Gastrocnemius medialis (tissue), 4 donors: ENCODE measurements at regions not wholly inside any gene's neighbourhood (a gene's known extent, or its start where the extent isn't known, plus 50 kb on each side); places are given as distances from the start of the nearest gene placed in this dataset.

ENCODE experiments used
- POLR2A ChIP-seq, 2 donors: fragments of 450-650 bp; IDR thresholded peaks; one replicate each; pipeline ENCODE4 v1.6.1; 2017; ENCODE audit warnings: antibody characterized with exemption in 2 of 2, mild to moderate bottlenecking in 2 of 2, moderate library complexity in 2 of 2
- TF ChIP-seq, protein P1 (sequence below), 5 experiments: fragments of 450-650 bp in 3 of 5; fragments of 200-600 bp in 2 of 5; sonication (generic) in 2 of 5; IDR thresholded peaks in 4 of 5; conservative IDR thresholded peaks in 1 of 5; 1 replicate in 4 of 5; 2 replicates in 1 of 5; pipeline ENCODE4 v1.5.1; 2016 to 2019; ENCODE audit warnings: antibody characterized with exemption in 5 of 5, mild to moderate bottlenecking in 3 of 5, moderate library complexity in 3 of 5

DNA sequence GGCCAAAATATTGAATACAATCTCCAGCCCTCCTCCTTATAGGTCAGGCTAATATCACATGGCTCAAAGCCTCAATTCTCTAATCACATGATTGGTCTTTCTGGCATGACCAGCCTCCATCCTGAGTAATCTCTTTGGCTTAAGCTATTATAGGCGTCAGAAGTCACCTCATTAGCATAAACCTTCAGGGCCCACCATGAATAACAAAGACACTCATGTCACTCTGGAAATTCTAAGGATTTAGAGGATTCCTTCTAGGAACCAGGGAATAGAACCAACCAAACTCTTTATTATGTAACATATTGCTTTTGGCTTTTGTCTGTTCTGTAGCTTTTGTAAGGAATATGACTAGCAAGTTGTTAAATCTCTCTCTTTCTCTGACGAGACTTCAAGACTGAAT, 109.2 kb upstream of the IGFBP7 start:
- TF ChIP-seq, protein P1, sequence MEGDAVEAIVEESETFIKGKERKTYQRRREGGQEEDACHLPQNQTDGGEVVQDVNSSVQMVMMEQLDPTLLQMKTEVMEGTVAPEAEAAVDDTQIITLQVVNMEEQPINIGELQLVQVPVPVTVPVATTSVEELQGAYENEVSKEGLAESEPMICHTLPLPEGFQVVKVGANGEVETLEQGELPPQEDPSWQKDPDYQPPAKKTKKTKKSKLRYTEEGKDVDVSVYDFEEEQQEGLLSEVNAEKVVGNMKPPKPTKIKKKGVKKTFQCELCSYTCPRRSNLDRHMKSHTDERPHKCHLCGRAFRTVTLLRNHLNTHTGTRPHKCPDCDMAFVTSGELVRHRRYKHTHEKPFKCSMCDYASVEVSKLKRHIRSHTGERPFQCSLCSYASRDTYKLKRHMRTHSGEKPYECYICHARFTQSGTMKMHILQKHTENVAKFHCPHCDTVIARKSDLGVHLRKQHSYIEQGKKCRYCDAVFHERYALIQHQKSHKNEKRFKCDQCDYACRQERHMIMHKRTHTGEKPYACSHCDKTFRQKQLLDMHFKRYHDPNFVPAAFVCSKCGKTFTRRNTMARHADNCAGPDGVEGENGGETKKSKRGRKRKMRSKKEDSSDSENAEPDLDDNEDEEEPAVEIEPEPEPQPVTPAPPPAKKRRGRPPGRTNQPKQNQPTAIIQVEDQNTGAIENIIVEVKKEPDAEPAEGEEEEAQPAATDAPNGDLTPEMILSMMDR (IDR thresholded peaks at IDR 0.05 in 4 of 5, conservative IDR thresholded peaks at IDR 0.05 in 1 of 5) = no peak
- TF ChIP-seq POLR2A (IDR thresholded peaks at IDR 0.05) = no peak
